H9 (cell line): ENCODE measurements at regions not wholly inside any gene's neighbourhood (a gene's known extent, or its start where the extent isn't known, plus 50 kb on each side); places are given as distances from the start of the nearest gene placed in this dataset.

Experiments
- DNase-seq: peaks from one replicate; pipeline ENCODE4 v3.0.0-alpha.2; 2017
- H2AFZ ChIP-seq: one replicate; pipeline ENCODE4 v1.6.1; 2013; ENCODE audit warnings: mild to moderate bottlenecking, low read length, control low read depth, moderate library complexity
- H2AK5ac ChIP-seq: 2 replicates; pipeline ENCODE4 v1.6.1; 2013; ENCODE audit warnings: low read length, control low read depth, mixed read lengths; ENCODE audit not compliant: insufficient read length
- H2BK120ac ChIP-seq: one replicate; pipeline ENCODE4 v1.6.1; 2013; ENCODE audit warnings: low read depth, mild to moderate bottlenecking, low read length, control low read depth, inconsistent platforms; ENCODE audit not compliant: poor library complexity, severe bottlenecking
- H2BK12ac ChIP-seq: 2 replicates; pipeline ENCODE4 v1.6.1; 2013; ENCODE audit warnings: low read length, control low read depth, mixed read lengths, low read depth; ENCODE audit not compliant: insufficient read length
- H2BK15ac ChIP-seq: 2 replicates; pipeline ENCODE4 v1.6.1; 2013; ENCODE audit warnings: low read depth, low read length, control low read depth
- H2BK20ac ChIP-seq: one replicate; pipeline ENCODE4 v1.6.1; 2013; ENCODE audit warnings: low read depth, mild to moderate bottlenecking, low read length, control low read depth, inconsistent platforms; ENCODE audit not compliant: poor library complexity, severe bottlenecking
- H2BK5ac ChIP-seq: 2 replicates; pipeline ENCODE4 v1.6.1; 2013; ENCODE audit warnings: low read length, control low read depth, mixed read lengths; ENCODE audit not compliant: insufficient read length
- H3K14ac ChIP-seq: 2 replicates; pipeline ENCODE4 v1.6.1; 2013; ENCODE audit warnings: low read length, control low read depth; ENCODE audit not compliant: insufficient read depth
- H3K18ac ChIP-seq: 2 replicates; pipeline ENCODE4 v1.6.1; 2013; ENCODE audit warnings: low read depth, mild to moderate bottlenecking, mixed read lengths, low read length, control low read depth; ENCODE audit not compliant: insufficient read length
- H3K23ac ChIP-seq: 2 replicates; pipeline ENCODE4 v1.6.1; 2013; ENCODE audit warnings: low read length, control low read depth, mixed read lengths, low read depth; ENCODE audit not compliant: insufficient read length
- H3K23me2 ChIP-seq: 2 replicates; pipeline ENCODE4 v1.6.1; 2013; ENCODE audit warnings: low read depth, mild to moderate bottlenecking, mixed read lengths, low read length, control low read depth; ENCODE audit not compliant: insufficient read length, poor library complexity, severe bottlenecking
- H3K27ac ChIP-seq: 2 replicates; pipeline ENCODE4 v1.5.1; 2013; ENCODE audit warnings: low read length, control low read depth, mixed read lengths, low read depth; ENCODE audit not compliant: insufficient read length
- H3K27me3 ChIP-seq: 2 replicates; pipeline ENCODE4 v1.6.1; 2013; ENCODE audit warnings: low read length, control low read depth, inconsistent platforms; ENCODE audit not compliant: insufficient read depth
- H3K4ac ChIP-seq: 2 replicates; pipeline ENCODE4 v1.6.1; 2013; ENCODE audit warnings: low read depth, mild to moderate bottlenecking, control low read depth, inconsistent platforms, low read length, moderate library complexity
- H3K4me1 ChIP-seq: 2 replicates; pipeline ENCODE4 v1.6.1; 2013; ENCODE audit warnings: low read length, control low read depth, inconsistent platforms; ENCODE audit not compliant: insufficient read depth
- H3K4me2 ChIP-seq: 2 replicates; pipeline ENCODE4 v1.6.1; 2013; ENCODE audit warnings: low read length, control low read depth, mixed read lengths; ENCODE audit not compliant: insufficient read length, insufficient read depth
- H3K56ac ChIP-seq: 2 replicates; pipeline ENCODE4 v1.6.1; 2013; ENCODE audit warnings: low read depth, mild to moderate bottlenecking, mixed read lengths, low read length, control low read depth; ENCODE audit not compliant: insufficient read length
- H3K79me1 ChIP-seq: 2 replicates; pipeline ENCODE4 v1.6.1; 2013; ENCODE audit warnings: low read depth, mild to moderate bottlenecking, moderate library complexity, low read length, control low read depth, inconsistent platforms; ENCODE audit not compliant: insufficient read depth, poor library complexity, severe bottlenecking
- H3K79me2 ChIP-seq: 2 replicates; pipeline ENCODE4 v1.6.1; 2013; ENCODE audit warnings: low read length, control low read depth, inconsistent platforms; ENCODE audit not compliant: insufficient read depth
- H3K9ac ChIP-seq: 2 replicates; pipeline ENCODE4 v1.6.1; 2013; ENCODE audit warnings: low read length, control low read depth, mixed read lengths; ENCODE audit not compliant: insufficient read length; ENCODE audit errors: extremely low read depth
- H3K9me3 ChIP-seq: one replicate; pipeline ENCODE4 v1.6.1; 2013; ENCODE audit warnings: low read depth, low read length, inconsistent platforms; ENCODE audit not compliant: control insufficient read depth
- H3T11ph ChIP-seq: one replicate; pipeline ENCODE4 v1.6.1; 2013; ENCODE audit warnings: mild to moderate bottlenecking, low read length, control low read depth, inconsistent platforms
- H4K20me1 ChIP-seq: one replicate; pipeline ENCODE4 v1.6.1; 2013; ENCODE audit not compliant: control insufficient read depth, insufficient read length, insufficient read depth
- H4K5ac ChIP-seq: 2 replicates; pipeline ENCODE4 v1.6.1; 2013; ENCODE audit warnings: low read depth, mild to moderate bottlenecking, mixed read lengths, low read length, control low read depth; ENCODE audit not compliant: insufficient read length
- H4K8ac ChIP-seq: replicated peaks from 2 replicates; pipeline ENCODE4 v1.6.1; 2013; ENCODE audit warnings: low read length, control low read depth, mixed read lengths, low read depth; ENCODE audit not compliant: insufficient read length
- H4K91ac ChIP-seq: 2 replicates; pipeline ENCODE4 v1.6.1; 2013; ENCODE audit warnings: low read depth, mild to moderate bottlenecking, moderate library complexity, mixed read lengths, low read length, control low read depth; ENCODE audit not compliant: insufficient read length
- H3K27ac Mint-ChIP-seq, 3 experiments: 2 replicates in 2 of 3; 3 replicates in 1 of 3; pipeline ENCODE4 v1.8.0; 2020 to 2021; ENCODE audit warnings: mixed read lengths in 3 of 3, mild to moderate bottlenecking in 1 of 3, moderate library complexity in 1 of 3
- H3K27me3 Mint-ChIP-seq: 2 replicates; pipeline ENCODE4 v1.8.0; 2021; ENCODE audit warnings: low read depth, mild to moderate bottlenecking, moderate library complexity, mixed read lengths
- H3K36me3 Mint-ChIP-seq, 3 experiments: 2 replicates in 2 of 3; 3 replicates in 1 of 3; pipeline ENCODE4 v1.8.0; 2020 to 2021; ENCODE audit warnings: low read depth in 3 of 3, mixed read lengths in 3 of 3; ENCODE audit not compliant: insufficient read depth in 1 of 3
- H3K4me1 Mint-ChIP-seq, 2 experiments: 2 replicates each; pipeline ENCODE4 v1.8.0; 2020; ENCODE audit warnings: mixed read lengths in 2 of 2
- H3K4me3 Mint-ChIP-seq, 2 experiments: 2 replicates in 1 of 2; 3 replicates in 1 of 2; pipeline ENCODE4 v1.8.0; 2020 to 2021; ENCODE audit warnings: mild to moderate bottlenecking in 2 of 2, mixed read lengths in 2 of 2, moderate library complexity in 1 of 2
- H3K9me3 Mint-ChIP-seq, 2 experiments: 2 replicates in 1 of 2; 3 replicates in 1 of 2; pipeline ENCODE4 v1.8.0; 2020; ENCODE audit warnings: mild to moderate bottlenecking in 2 of 2, mixed read lengths in 2 of 2, moderate library complexity in 1 of 2
- WGBS: extraction: QIAGEN DNeasy Blood & Tissue Kit; methylation state at CpG from one replicate; pipeline ENCODE4 v1.1.7; 2013; ENCODE audit warnings: missing lambda C conversion rate, low lambda C conversion rate, mixed read lengths; ENCODE audit not compliant: insufficient read length; ENCODE audit errors: extremely low coverage; 5-methylcytosine and 5-hydroxymethylcytosine counted together
- TF ChIP-seq, protein P1 (sequence below): fragments of 200-600 bp; sonication (generic); conservative IDR thresholded peaks from 3 replicates; pipeline ENCODE4 v1.8.0; 2021; ENCODE audit warnings: antibody characterized with exemption, mild to moderate bottlenecking

DNA sequence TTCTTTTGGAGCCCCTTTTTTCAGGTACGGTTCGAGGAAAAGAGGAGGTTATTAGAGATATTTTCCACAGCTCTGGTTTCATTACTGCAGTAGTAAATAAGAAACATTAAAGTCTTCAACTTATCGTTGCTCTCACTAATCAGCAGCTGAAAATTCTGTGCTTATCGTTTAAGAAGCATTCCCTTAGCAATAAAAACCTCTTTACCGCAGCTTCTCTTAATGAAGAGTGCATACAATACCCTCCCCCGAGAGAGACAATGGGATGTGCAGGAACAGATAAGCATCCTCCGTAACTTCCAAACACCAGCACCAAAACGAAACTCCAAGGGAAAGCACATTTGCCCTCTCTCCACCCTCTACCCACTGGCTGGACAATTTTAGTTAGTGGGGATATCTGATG is 384.5 kb downstream of the NEBL start:
- Histone ChIP-seq H3K4ac (no peak overlapping the region), H4K91ac (no peak overlapping the region), H3K18ac (no peak overlapping the region), H2BK15ac (no peak overlapping the region), H3K9me3 (no peaks in the 10 kb centered on the region), H2AFZ (no peak overlapping the region), H2AK5ac (no peak overlapping the region), H3K79me2 (no peaks in the 10 kb centered on the region), H3K79me1 (no peaks in the 10 kb centered on the region), H2BK120ac (no peak overlapping the region), H3K4me2 (no peak overlapping the region), H2BK5ac (no peak overlapping the region), H4K5ac (no peak overlapping the region), H3K56ac (no peak overlapping the region), H4K20me1 (no peaks in the 10 kb centered on the region), H2BK20ac (no peak overlapping the region), H3T11ph (no peak overlapping the region), H3K4me1 (no peaks in the 10 kb centered on the region), H3K14ac (no peak overlapping the region), H2BK12ac (no peak overlapping the region), H4K8ac (no peak overlapping the region), H3K9ac (no peak overlapping the region), H3K27me3 (no peaks in the 10 kb centered on the region), H3K23me2 (no peaks in the 10 kb centered on the region), H3K27ac (no peak overlapping the region), H3K23ac (no peak overlapping the region)
- H3K4me3 Mint-ChIP-seq: no peak overlapping the region
- no CpG with 5 or more reads among the region's 8 CpGs for WGBS
- TF ChIP-seq, protein P1, sequence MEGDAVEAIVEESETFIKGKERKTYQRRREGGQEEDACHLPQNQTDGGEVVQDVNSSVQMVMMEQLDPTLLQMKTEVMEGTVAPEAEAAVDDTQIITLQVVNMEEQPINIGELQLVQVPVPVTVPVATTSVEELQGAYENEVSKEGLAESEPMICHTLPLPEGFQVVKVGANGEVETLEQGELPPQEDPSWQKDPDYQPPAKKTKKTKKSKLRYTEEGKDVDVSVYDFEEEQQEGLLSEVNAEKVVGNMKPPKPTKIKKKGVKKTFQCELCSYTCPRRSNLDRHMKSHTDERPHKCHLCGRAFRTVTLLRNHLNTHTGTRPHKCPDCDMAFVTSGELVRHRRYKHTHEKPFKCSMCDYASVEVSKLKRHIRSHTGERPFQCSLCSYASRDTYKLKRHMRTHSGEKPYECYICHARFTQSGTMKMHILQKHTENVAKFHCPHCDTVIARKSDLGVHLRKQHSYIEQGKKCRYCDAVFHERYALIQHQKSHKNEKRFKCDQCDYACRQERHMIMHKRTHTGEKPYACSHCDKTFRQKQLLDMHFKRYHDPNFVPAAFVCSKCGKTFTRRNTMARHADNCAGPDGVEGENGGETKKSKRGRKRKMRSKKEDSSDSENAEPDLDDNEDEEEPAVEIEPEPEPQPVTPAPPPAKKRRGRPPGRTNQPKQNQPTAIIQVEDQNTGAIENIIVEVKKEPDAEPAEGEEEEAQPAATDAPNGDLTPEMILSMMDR: no peak
- peaks cover 0 to 4% of the 10 kb centered on the region in 2 experiments; a peak in 3 of 5 replicates for H3K9me3 Mint-ChIP-seq
- H3K36me3 Mint-ChIP-seq: peaks cover 0 to 5% (median 0%) of the 10 kb centered on the region in 3 experiments; a peak in 2 of 7 replicates
- DNase-seq: no peak
- no peak overlapping the region for H3K27ac Mint-ChIP-seq
- H3K4me1 Mint-ChIP-seq: no peaks in the 10 kb centered on the region
- H3K27me3 Mint-ChIP-seq: no peaks in the 10 kb centered on the region
